ENCODE measurements at regions not wholly inside any gene's neighbourhood (a gene's known extent, or its start where the extent isn't known, plus 50 kb on each side); places are given as distances from the start of the nearest gene placed in this dataset.

DNA sequence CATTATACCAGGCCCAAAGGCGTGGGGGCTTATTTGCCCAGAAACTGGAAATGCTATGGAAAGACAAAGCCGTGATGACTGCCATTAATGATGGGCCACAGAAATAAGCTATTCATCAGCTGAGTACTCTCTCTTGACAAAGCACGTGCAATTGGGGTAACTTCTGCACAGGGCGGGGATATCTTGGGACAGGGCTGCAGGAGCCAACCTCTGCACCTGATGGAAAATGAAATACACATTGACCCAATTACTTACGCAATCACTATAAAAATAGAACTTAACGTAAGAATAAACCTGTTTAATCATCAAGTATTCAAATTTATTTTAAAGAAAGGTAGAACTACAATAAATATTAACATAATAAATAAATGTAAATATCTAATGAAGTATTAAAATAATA is 180.1 kb upstream of the NTF3 start:
- Histone ChIP-seq H3K4me3 (ENCODE audit: low read length) (no peak overlapping the region), H3K9ac (ENCODE audit: low read length) (no peak overlapping the region), H3K27me3 (ENCODE audit: low read length) (no peaks in the 10 kb centered on the region), H3K4me1 (ENCODE audit: insufficient read depth, low read length) (no peaks in the 10 kb centered on the region), H3K4me2 (ENCODE audit: low read length) (no peak overlapping the region), H3K79me2 (ENCODE audit: low read length) (no peaks in the 10 kb centered on the region), H4K20me1 (ENCODE audit: low read length) (no peaks in the 10 kb centered on the region), H3K9me2 (replicated peaks; ENCODE audit: low read length) (no peaks in the 10 kb centered on the region), H3F3A (ENCODE audit: low read length, unreplicated experiment) (no peaks in the 10 kb centered on the region), H2AFZ (ENCODE audit: low read length) (no peak overlapping the region), H3K36me3 (ENCODE audit: low read depth, low read length) (no peaks in the 10 kb centered on the region), H3K27ac (ENCODE audit: low read length) (no peak overlapping the region), H3K9me3 (ENCODE audit: low read length) (no peaks in the 10 kb centered on the region)
- BruUV-seq (replicated peaks), result no TSS peak
- ChIA-PET CTCF (no interaction called here), POLR2A (ENCODE audit: unreplicated experiment) (no interaction called here)
- TF ChIP-seq EZH2 (IDR thresholded peaks at IDR 0.05; ENCODE audit: low read length, unreplicated experiment) (no peak), EZH2phosphoT487 (IDR thresholded peaks at IDR 0.05; ENCODE audit: borderline replicate concordance, low read length) (no peak)
- TF ChIP-seq, protein P1, sequence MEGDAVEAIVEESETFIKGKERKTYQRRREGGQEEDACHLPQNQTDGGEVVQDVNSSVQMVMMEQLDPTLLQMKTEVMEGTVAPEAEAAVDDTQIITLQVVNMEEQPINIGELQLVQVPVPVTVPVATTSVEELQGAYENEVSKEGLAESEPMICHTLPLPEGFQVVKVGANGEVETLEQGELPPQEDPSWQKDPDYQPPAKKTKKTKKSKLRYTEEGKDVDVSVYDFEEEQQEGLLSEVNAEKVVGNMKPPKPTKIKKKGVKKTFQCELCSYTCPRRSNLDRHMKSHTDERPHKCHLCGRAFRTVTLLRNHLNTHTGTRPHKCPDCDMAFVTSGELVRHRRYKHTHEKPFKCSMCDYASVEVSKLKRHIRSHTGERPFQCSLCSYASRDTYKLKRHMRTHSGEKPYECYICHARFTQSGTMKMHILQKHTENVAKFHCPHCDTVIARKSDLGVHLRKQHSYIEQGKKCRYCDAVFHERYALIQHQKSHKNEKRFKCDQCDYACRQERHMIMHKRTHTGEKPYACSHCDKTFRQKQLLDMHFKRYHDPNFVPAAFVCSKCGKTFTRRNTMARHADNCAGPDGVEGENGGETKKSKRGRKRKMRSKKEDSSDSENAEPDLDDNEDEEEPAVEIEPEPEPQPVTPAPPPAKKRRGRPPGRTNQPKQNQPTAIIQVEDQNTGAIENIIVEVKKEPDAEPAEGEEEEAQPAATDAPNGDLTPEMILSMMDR (conservative IDR thresholded peaks at IDR 0.05; ENCODE audit: low read depth, low read length), result no peak
- intact Hi-C loops (cut with micrococcal nuclease), result no loop called here
- DNase-seq (no peak), ATAC-seq (no peak)

DNA sequence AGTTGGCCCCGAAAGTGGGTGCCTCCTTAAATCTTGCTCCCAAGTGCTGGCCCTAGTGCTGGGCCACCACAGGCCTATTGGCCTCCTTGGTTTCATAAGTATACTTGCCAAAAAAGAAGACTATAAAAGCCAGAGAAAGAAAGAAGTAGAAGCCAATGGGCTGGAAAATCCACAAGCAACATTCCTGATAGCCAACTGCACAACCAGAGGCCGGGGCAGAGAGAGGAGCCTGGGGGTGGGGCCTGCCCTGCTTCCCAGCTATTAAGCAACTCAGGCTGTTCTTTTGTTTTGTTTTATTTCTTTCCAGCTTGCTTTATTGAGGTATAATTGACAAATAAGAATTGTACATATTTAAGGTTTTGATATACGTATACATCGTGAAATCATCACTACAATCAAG is 177.2 kb upstream of the NTF3 start:
- H3K9me3 ChIP-seq (ENCODE audit: low read length), result no peaks in the 10 kb centered on the region
- no peak overlapping the region for H3K4me3 ChIP-seq (ENCODE audit: low read length)
- CTCF ChIA-PET, result no interaction called here
- no peaks in the 10 kb centered on the region for H4K20me1 ChIP-seq (ENCODE audit: low read length)
- DNase-seq, result no peak
- POLR2A ChIA-PET (ENCODE audit: unreplicated experiment), result no interaction called here
- H3K4me2 ChIP-seq (ENCODE audit: low read length), result no peak overlapping the region
- no peaks in the 10 kb centered on the region for H3K27me3 ChIP-seq (ENCODE audit: low read length)
- no peaks in the 10 kb centered on the region for H3K9me2 ChIP-seq (replicated peaks; ENCODE audit: low read length)
- intact Hi-C loops (cut with micrococcal nuclease), result no loop called here
- no peaks in the 10 kb centered on the region for H3K36me3 ChIP-seq (ENCODE audit: low read depth, low read length)
- H3F3A ChIP-seq (ENCODE audit: low read length, unreplicated experiment), result no peaks in the 10 kb centered on the region
- H3K4me1 ChIP-seq (ENCODE audit: insufficient read depth, low read length), result no peaks in the 10 kb centered on the region
- no peak overlapping the region for H2AFZ ChIP-seq (ENCODE audit: low read length)
- no peak overlapping the region for H3K27ac ChIP-seq (ENCODE audit: low read length)
- ATAC-seq, result no peak
- BruUV-seq (replicated peaks), result no TSS peak
- H3K79me2 ChIP-seq (ENCODE audit: low read length), result no peaks in the 10 kb centered on the region
- TF ChIP-seq EZH2phosphoT487 (IDR thresholded peaks at IDR 0.05; ENCODE audit: borderline replicate concordance, low read length), result no peak
- no peak for TF ChIP-seq EZH2 (IDR thresholded peaks at IDR 0.05; ENCODE audit: low read length, unreplicated experiment)
- TF ChIP-seq, protein P1 (conservative IDR thresholded peaks at IDR 0.05; ENCODE audit: low read depth, low read length), result no peak
- no peak overlapping the region for H3K9ac ChIP-seq (ENCODE audit: low read length)

DNA sequence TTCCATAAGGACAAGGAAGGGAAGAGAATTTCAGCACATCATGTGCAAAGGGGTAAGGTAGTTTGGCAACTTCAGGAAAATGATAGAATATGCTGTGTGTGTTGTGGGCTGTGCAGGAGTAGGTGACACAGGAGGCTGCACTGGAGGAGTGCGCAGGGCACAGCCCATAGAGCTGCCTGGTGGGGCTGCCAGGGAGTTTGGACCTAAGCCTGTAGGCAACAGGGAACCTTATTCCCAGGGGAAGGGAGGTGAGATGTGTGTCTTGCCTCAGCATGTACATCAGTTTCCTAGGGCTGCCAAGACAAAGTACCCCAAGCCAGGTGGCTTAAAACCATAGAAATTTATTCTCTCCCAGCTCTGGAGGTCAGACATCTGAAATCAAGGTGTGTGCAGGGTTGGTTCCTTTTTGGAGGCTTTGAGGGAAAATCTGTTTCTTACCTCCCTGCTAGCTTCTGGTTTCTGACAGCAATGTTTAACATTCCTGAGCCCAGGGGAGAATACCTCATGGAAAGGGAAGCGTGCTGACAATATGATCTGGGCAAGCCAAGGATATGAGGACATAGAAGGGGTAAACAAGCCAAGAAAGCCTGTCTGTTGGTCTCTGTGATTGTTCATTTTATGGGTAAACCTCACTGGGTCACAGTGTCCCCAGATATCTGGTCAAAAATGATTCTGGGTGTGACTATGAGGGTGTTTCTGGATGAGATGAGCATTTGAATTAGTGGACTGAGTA is 174.0 kb upstream of the NTF3 start:
- no peaks in the 10 kb centered on the region for H3K79me2 ChIP-seq (ENCODE audit: low read length)
- no peak for ATAC-seq
- no peak overlapping the region for H3K27ac ChIP-seq (ENCODE audit: low read length)
- H2AFZ ChIP-seq (ENCODE audit: low read length), result no peak overlapping the region
- no peaks in the 10 kb centered on the region for H3K4me1 ChIP-seq (ENCODE audit: insufficient read depth, low read length)
- H3K4me2 ChIP-seq (ENCODE audit: low read length), result no peak overlapping the region
- H3K9ac ChIP-seq (ENCODE audit: low read length), result no peak overlapping the region
- BruUV-seq (replicated peaks), result no TSS peak
- intact Hi-C loops (cut with micrococcal nuclease), result no loop called here
- H3F3A ChIP-seq (ENCODE audit: low read length, unreplicated experiment), result no peaks in the 10 kb centered on the region
- H3K36me3 ChIP-seq (ENCODE audit: low read depth, low read length), result no peaks in the 10 kb centered on the region
- DNase-seq, result no peak
- no peaks in the 10 kb centered on the region for H4K20me1 ChIP-seq (ENCODE audit: low read length)
- no peaks in the 10 kb centered on the region for H3K9me2 ChIP-seq (replicated peaks; ENCODE audit: low read length)
- no peaks in the 10 kb centered on the region for H3K27me3 ChIP-seq (ENCODE audit: low read length)
- ChIA-PET CTCF (no interaction called here), POLR2A (ENCODE audit: unreplicated experiment) (no interaction called here)
- H3K9me3 ChIP-seq (ENCODE audit: low read length), result no peaks in the 10 kb centered on the region
- H3K4me3 ChIP-seq (ENCODE audit: low read length), result no peak overlapping the region
- TF ChIP-seq, protein P1 (conservative IDR thresholded peaks at IDR 0.05; ENCODE audit: low read depth, low read length), result no peak
- no peak for TF ChIP-seq EZH2phosphoT487 (IDR thresholded peaks at IDR 0.05; ENCODE audit: borderline replicate concordance, low read length)
